ENCODE measurements at regions not wholly inside any gene's neighbourhood (a gene's known extent, or its start where the extent isn't known, plus 50 kb on each side); places are given as distances from the start of the nearest gene placed in this dataset.

GRCh38 chr13:22127277-22128164 is 456.6 kb downstream of the FGF9 start:
- no peaks in the 10 kb centered on the region for H3K27me3 ChIP-seq (ENCODE audit: control insufficient read depth, insufficient read depth, low read length)
- H3K36me3 ChIP-seq (ENCODE audit: control insufficient read depth, low read depth, low read length): no peaks in the 10 kb centered on the region
- H3K4me3 ChIP-seq (ENCODE audit: low read length): no peak overlapping the region
- H3K9ac ChIP-seq (ENCODE audit: low read length): no peak overlapping the region
- H3K27ac ChIP-seq (ENCODE audit: low read length): no peak overlapping the region
- H3K4me1 ChIP-seq (ENCODE audit: control insufficient read depth, low read depth, low read length): no peaks in the 10 kb centered on the region
- no peaks in the 10 kb centered on the region for H3K9me3 ChIP-seq (ENCODE audit: control insufficient read depth, low read depth, low read length)

GRCh38 chr13:22128441-22129408 is 457.9 kb downstream of the FGF9 start:
- Histone ChIP-seq H3K27me3 (ENCODE audit: control insufficient read depth, insufficient read depth, low read length) (no peaks in the 10 kb centered on the region), H3K9me3 (ENCODE audit: control insufficient read depth, low read depth, low read length) (no peaks in the 10 kb centered on the region), H3K27ac (ENCODE audit: low read length) (no peak overlapping the region), H3K36me3 (ENCODE audit: control insufficient read depth, low read depth, low read length) (no peaks in the 10 kb centered on the region), H3K4me1 (ENCODE audit: control insufficient read depth, low read depth, low read length) (no peaks in the 10 kb centered on the region), H3K4me3 (ENCODE audit: low read length) (no peak overlapping the region), H3K9ac (ENCODE audit: low read length) (no peak overlapping the region)

GRCh38 chr13:22130254-22130653 is 459.4 kb downstream of the FGF9 start:
- H3K27ac ChIP-seq (ENCODE audit: low read length): no peak overlapping the region
- no peak overlapping the region for H3K4me3 ChIP-seq (ENCODE audit: low read length)
- H3K4me1 ChIP-seq (ENCODE audit: control insufficient read depth, low read depth, low read length): no peaks in the 10 kb centered on the region
- no peaks in the 10 kb centered on the region for H3K27me3 ChIP-seq (ENCODE audit: control insufficient read depth, insufficient read depth, low read length)
- no peaks in the 10 kb centered on the region for H3K9me3 ChIP-seq (ENCODE audit: control insufficient read depth, low read depth, low read length)
- no peaks in the 10 kb centered on the region for H3K36me3 ChIP-seq (ENCODE audit: control insufficient read depth, low read depth, low read length)
- no peak overlapping the region for H3K9ac ChIP-seq (ENCODE audit: low read length)

- Histone ChIP-seq H3K4me1 (ENCODE audit: control insufficient read depth, low read depth, low read length) (no peaks in the 10 kb centered on the region), H3K4me3 (ENCODE audit: low read length) (no peak overlapping the region), H3K27ac (ENCODE audit: low read length) (no peak overlapping the region), H3K9me3 (ENCODE audit: control insufficient read depth, low read depth, low read length) (no peaks in the 10 kb centered on the region), H3K36me3 (ENCODE audit: control insufficient read depth, low read depth, low read length) (no peaks in the 10 kb centered on the region), H3K27me3 (ENCODE audit: control insufficient read depth, insufficient read depth, low read length) (no peaks in the 10 kb centered on the region), H3K9ac (ENCODE audit: low read length) (no peak overlapping the region)
These were observed 463.4 kb downstream of the FGF9 start for GRCh38 chr13:22134261-22134660.

- H3K4me1 ChIP-seq (ENCODE audit: control insufficient read depth, low read depth, low read length): no peaks in the 10 kb centered on the region
- no peak overlapping the region for H3K27ac ChIP-seq (ENCODE audit: low read length)
- no peak overlapping the region for H3K9ac ChIP-seq (ENCODE audit: low read length)
- H3K9me3 ChIP-seq (ENCODE audit: control insufficient read depth, low read depth, low read length): no peaks in the 10 kb centered on the region
- no peaks in the 10 kb centered on the region for H3K27me3 ChIP-seq (ENCODE audit: control insufficient read depth, insufficient read depth, low read length)
- H3K36me3 ChIP-seq (ENCODE audit: control insufficient read depth, low read depth, low read length): no peaks in the 10 kb centered on the region
- H3K4me3 ChIP-seq (ENCODE audit: low read length): no peak overlapping the region
These were observed 464.6 kb downstream of the FGF9 start for GRCh38 chr13:22135446-22135845.

- H3K27me3 ChIP-seq (ENCODE audit: control insufficient read depth, insufficient read depth, low read length): no peaks in the 10 kb centered on the region
- no peaks in the 10 kb centered on the region for H3K4me1 ChIP-seq (ENCODE audit: control insufficient read depth, low read depth, low read length)
- H3K9me3 ChIP-seq (ENCODE audit: control insufficient read depth, low read depth, low read length): no peaks in the 10 kb centered on the region
- H3K4me3 ChIP-seq (ENCODE audit: low read length): no peak overlapping the region
- H3K36me3 ChIP-seq (ENCODE audit: control insufficient read depth, low read depth, low read length): no peaks in the 10 kb centered on the region
- no peak overlapping the region for H3K27ac ChIP-seq (ENCODE audit: low read length)
- H3K9ac ChIP-seq (ENCODE audit: low read length): no peak overlapping the region
These were observed 466.6 kb downstream of the FGF9 start for GRCh38 chr13:22137361-22138050.

GRCh38 chr13:22138947-22139346 is 468.1 kb downstream of the FGF9 start:
- Histone ChIP-seq H3K4me1 (ENCODE audit: control insufficient read depth, low read depth, low read length) (no peaks in the 10 kb centered on the region), H3K27me3 (ENCODE audit: control insufficient read depth, insufficient read depth, low read length) (no peaks in the 10 kb centered on the region), H3K27ac (ENCODE audit: low read length) (no peak overlapping the region), H3K4me3 (ENCODE audit: low read length) (no peak overlapping the region), H3K36me3 (ENCODE audit: control insufficient read depth, low read depth, low read length) (no peaks in the 10 kb centered on the region), H3K9me3 (ENCODE audit: control insufficient read depth, low read depth, low read length) (no peaks in the 10 kb centered on the region), H3K9ac (ENCODE audit: low read length) (no peak overlapping the region)

GRCh38 chr13:22141716-22142115 is 470.8 kb downstream of the FGF9 start:
- no peak overlapping the region for H3K27ac ChIP-seq (ENCODE audit: low read length)
- no peaks in the 10 kb centered on the region for H3K4me1 ChIP-seq (ENCODE audit: control insufficient read depth, low read depth, low read length)
- no peaks in the 10 kb centered on the region for H3K27me3 ChIP-seq (ENCODE audit: control insufficient read depth, insufficient read depth, low read length)
- no peak overlapping the region for H3K9ac ChIP-seq (ENCODE audit: low read length)
- H3K9me3 ChIP-seq (ENCODE audit: control insufficient read depth, low read depth, low read length): no peaks in the 10 kb centered on the region
- no peaks in the 10 kb centered on the region for H3K36me3 ChIP-seq (ENCODE audit: control insufficient read depth, low read depth, low read length)
- H3K4me3 ChIP-seq (ENCODE audit: low read length): no peak overlapping the region

- Histone ChIP-seq H3K27ac (ENCODE audit: low read length) (no peak overlapping the region), H3K4me1 (ENCODE audit: control insufficient read depth, low read depth, low read length) (no peaks in the 10 kb centered on the region), H3K36me3 (ENCODE audit: control insufficient read depth, low read depth, low read length) (no peaks in the 10 kb centered on the region), H3K4me3 (ENCODE audit: low read length) (no peak overlapping the region), H3K9ac (ENCODE audit: low read length) (no peak overlapping the region), H3K27me3 (ENCODE audit: control insufficient read depth, insufficient read depth, low read length) (no peaks in the 10 kb centered on the region), H3K9me3 (ENCODE audit: control insufficient read depth, low read depth, low read length) (no peaks in the 10 kb centered on the region)
These were observed 472.8 kb downstream of the FGF9 start for GRCh38 chr13:22143671-22144070.

- no peaks in the 10 kb centered on the region for H3K36me3 ChIP-seq (ENCODE audit: control insufficient read depth, low read depth, low read length)
- H3K27ac ChIP-seq (ENCODE audit: low read length): no peak overlapping the region
- no peak overlapping the region for H3K4me3 ChIP-seq (ENCODE audit: low read length)
- no peak overlapping the region for H3K9ac ChIP-seq (ENCODE audit: low read length)
- H3K9me3 ChIP-seq (ENCODE audit: control insufficient read depth, low read depth, low read length): no peaks in the 10 kb centered on the region
- H3K27me3 ChIP-seq (ENCODE audit: control insufficient read depth, insufficient read depth, low read length): no peaks in the 10 kb centered on the region
- no peaks in the 10 kb centered on the region for H3K4me1 ChIP-seq (ENCODE audit: control insufficient read depth, low read depth, low read length)
These were observed 473.9 kb downstream of the FGF9 start for GRCh38 chr13:22144806-22145205.

- H3K9me3 ChIP-seq (ENCODE audit: control insufficient read depth, low read depth, low read length): no peaks in the 10 kb centered on the region
- H3K4me1 ChIP-seq (ENCODE audit: control insufficient read depth, low read depth, low read length): no peaks in the 10 kb centered on the region
- no peak overlapping the region for H3K27ac ChIP-seq (ENCODE audit: low read length)
- H3K4me3 ChIP-seq (ENCODE audit: low read length): no peak overlapping the region
- H3K27me3 ChIP-seq (ENCODE audit: control insufficient read depth, insufficient read depth, low read length): no peaks in the 10 kb centered on the region
- no peak overlapping the region for H3K9ac ChIP-seq (ENCODE audit: low read length)
- no peaks in the 10 kb centered on the region for H3K36me3 ChIP-seq (ENCODE audit: control insufficient read depth, low read depth, low read length)
These were observed 477.3 kb downstream of the FGF9 start for GRCh38 chr13:22148187-22148586.
